ENCODE measurements at regions not wholly inside any gene's neighbourhood (a gene's known extent, or its start where the extent isn't known, plus 50 kb on each side); places are given as distances from the start of the nearest gene placed in this dataset.

- no peak for DNase-seq
- no peaks in the 10 kb centered on the region for H3K27me3 ChIP-seq
- TF ChIP-seq EP300 (IDR thresholded peaks at IDR 0.05), result no peak
- TF ChIP-seq, protein P1, sequence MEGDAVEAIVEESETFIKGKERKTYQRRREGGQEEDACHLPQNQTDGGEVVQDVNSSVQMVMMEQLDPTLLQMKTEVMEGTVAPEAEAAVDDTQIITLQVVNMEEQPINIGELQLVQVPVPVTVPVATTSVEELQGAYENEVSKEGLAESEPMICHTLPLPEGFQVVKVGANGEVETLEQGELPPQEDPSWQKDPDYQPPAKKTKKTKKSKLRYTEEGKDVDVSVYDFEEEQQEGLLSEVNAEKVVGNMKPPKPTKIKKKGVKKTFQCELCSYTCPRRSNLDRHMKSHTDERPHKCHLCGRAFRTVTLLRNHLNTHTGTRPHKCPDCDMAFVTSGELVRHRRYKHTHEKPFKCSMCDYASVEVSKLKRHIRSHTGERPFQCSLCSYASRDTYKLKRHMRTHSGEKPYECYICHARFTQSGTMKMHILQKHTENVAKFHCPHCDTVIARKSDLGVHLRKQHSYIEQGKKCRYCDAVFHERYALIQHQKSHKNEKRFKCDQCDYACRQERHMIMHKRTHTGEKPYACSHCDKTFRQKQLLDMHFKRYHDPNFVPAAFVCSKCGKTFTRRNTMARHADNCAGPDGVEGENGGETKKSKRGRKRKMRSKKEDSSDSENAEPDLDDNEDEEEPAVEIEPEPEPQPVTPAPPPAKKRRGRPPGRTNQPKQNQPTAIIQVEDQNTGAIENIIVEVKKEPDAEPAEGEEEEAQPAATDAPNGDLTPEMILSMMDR (IDR thresholded peaks at IDR 0.05), result no peak
- TF ChIP-seq POLR2AphosphoS5 (IDR thresholded peaks at IDR 0.05), result no peak
- TF ChIP-seq POLR2A (IDR thresholded peaks at IDR 0.05), result no peak
- H3K36me3 ChIP-seq, result no peaks in the 10 kb centered on the region
- no peak overlapping the region for H3K27ac ChIP-seq
- whole genome bisulfite sequencing, 2 donors, result 80 to 88% methylated on average over 2 of the region's 2 CpGs
- H3K4me1 ChIP-seq, result peaks cover 0 to 9% (median 2%) of the 10 kb centered on the region in 4 donors
- H3K4me3 ChIP-seq, result no peak overlapping the region
- no peaks in the 10 kb centered on the region for H3K9me3 ChIP-seq
- intact Hi-C loops (cut with DNase I), result no loop called here
These were observed 127.7 kb upstream of the MYOCD start for GRCh38 chr17:12538003-12538402.

DNA sequence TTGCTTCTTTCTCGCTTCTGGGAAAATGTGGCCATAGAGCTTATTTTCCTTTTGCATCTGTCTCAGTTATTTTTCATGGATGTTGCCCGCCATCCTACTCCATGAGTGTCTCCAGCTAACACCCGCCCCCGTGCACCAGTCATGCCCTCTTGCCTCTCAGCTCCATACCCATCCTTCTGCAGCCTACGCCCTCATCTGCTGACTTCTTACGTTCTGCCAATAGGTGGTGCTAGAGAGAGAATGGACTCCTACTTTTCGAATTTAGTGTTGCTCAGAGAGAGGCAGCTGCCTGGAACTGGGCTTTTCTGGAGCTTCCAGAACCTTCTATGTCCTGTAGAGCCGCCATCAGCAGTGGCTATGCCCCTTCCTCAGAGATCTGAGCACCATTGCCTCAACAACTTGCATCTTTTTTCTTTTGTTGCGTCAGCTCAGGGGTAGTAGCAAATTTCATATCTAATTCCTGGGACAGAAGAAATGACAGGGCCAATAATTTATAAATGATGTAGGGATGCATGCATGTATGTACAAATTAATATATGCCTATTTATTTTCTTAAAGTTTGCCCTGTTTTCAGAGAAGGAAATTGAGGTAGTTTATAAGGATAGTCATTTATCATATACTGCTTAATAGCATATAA, 119.7 kb upstream of the MYOCD start:
- TF ChIP-seq, protein P1 (IDR thresholded peaks at IDR 0.05), result peak; percentile 12 to 63 (median 60)
- no peak for TF ChIP-seq EP300 (IDR thresholded peaks at IDR 0.05)
- Histone ChIP-seq H3K4me1 (peaks cover 0 to 39% (median 31%) of the 10 kb centered on the region in 4 donors), H3K27me3 (no peaks in the 10 kb centered on the region), H3K4me3 (no peak overlapping the region), H3K36me3 (no peaks in the 10 kb centered on the region), H3K27ac (no peak overlapping the region), H3K9me3 (no peaks in the 10 kb centered on the region)
- no peak for DNase-seq
- WGBS, 2 donors, result 30 to 33% methylated on average over 9 of the region's 9 CpGs
- intact Hi-C loops (cut with DNase I), result loop anchor here (2.0 to 10.0 kb wide), 4 partner anchors 121 to 289 kb away; no protein-coding TSS in a partner anchor

DNA sequence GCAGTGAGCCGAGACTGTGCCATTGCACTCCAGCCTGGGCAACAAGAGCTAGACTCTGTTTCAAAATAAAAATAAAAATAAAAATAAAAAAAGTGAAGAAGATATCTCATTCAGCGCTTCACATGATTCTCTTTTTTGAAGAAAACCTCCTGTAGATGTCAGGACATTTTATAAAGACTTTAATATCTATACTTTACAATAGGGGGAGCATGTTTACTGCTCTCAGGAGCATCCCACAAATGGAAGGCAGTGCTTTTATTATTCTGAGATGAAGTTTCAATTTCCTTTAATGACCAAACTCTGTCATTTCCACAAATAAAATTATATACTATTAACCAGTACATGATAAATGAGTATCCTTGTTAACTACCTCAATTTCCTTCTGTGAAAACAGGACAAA, 118.7 kb upstream of the MYOCD start:
- Histone ChIP-seq H3K27me3 (no peaks in the 10 kb centered on the region), H3K27ac (peak overlapping the region in 2 of 4 donors; percentile 75 to 79), H3K9me3 (no peaks in the 10 kb centered on the region), H3K36me3 (no peaks in the 10 kb centered on the region), H3K4me1 (peaks cover 0 to 39% (median 32%) of the 10 kb centered on the region in 4 donors), H3K4me3 (no peak overlapping the region)
- WGBS, 2 donors, result 95 to 98% methylated on average over 2 of the region's 2 CpGs
- DNase-seq, result no peak
- TF ChIP-seq, protein P1 (IDR thresholded peaks at IDR 0.05), result no peak
- no peak for TF ChIP-seq EP300 (IDR thresholded peaks at IDR 0.05)
- no peak for TF ChIP-seq POLR2AphosphoS5 (IDR thresholded peaks at IDR 0.05)
- no peak for TF ChIP-seq POLR2A (IDR thresholded peaks at IDR 0.05)
- intact Hi-C loops (cut with DNase I), result loop anchor here (2.0 to 10.0 kb wide), 4 partner anchors 120 to 290 kb away; no protein-coding TSS in a partner anchor

DNA sequence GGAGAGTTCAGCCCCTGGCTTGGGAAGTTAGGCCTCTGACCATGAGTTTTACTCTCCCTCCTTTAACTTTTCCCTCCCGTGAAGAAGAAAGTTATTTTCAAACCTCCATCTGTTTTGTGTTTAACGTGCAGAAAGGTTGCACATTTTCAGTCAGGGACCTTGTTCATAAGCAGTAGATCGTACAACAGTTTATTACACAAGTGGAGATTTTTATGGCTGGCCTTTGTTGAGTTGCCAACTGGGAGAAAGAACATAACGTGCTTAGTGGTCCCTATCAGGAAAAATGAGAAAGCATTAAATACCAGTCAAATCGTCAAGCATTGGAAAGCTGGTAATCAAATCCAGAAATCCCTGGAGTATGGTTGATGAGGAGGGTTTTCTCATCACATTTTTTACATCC, 117.9 kb upstream of the MYOCD start:
- H3K27ac ChIP-seq, result peak overlapping the region in 3 of 4 donors; percentile 75 to 79 (median 76)
- no peak overlapping the region for H3K4me3 ChIP-seq
- H3K9me3 ChIP-seq, result no peaks in the 10 kb centered on the region
- no peaks in the 10 kb centered on the region for H3K27me3 ChIP-seq
- intact Hi-C loops (cut with DNase I), result loop anchor here (2.0 to 10.0 kb wide), 4 partner anchors 119 to 291 kb away; no protein-coding TSS in a partner anchor
- WGBS, 2 donors, result 20 to 65% methylated on average over 5 of the region's 5 CpGs
- DNase-seq, result no peak
- TF ChIP-seq EP300 (IDR thresholded peaks at IDR 0.05) (peak in 1 of 4 donors; percentile 80), POLR2AphosphoS5 (IDR thresholded peaks at IDR 0.05) (peak; percentile 29 to 72 (median 50)), POLR2A (IDR thresholded peaks at IDR 0.05) (no peak)
- TF ChIP-seq, protein P1 (IDR thresholded peaks at IDR 0.05), result no peak
- H3K36me3 ChIP-seq, result no peaks in the 10 kb centered on the region
- H3K4me1 ChIP-seq, result peaks cover 0 to 42% (median 36%) of the 10 kb centered on the region in 4 donors
